ENCODE measurements at regions not wholly inside any gene's neighbourhood (a gene's known extent, or its start where the extent isn't known, plus 50 kb on each side); places are given as distances from the start of the nearest gene placed in this dataset.

GRCh38 chr3:94990952-94991705, 928.3 kb downstream of the NSUN3 start:
- DNase-seq (ENCODE audit: low read depth, low spot score) (no peak), ATAC-seq (no peak)
- Histone ChIP-seq H3K9ac (ENCODE audit: low read length) (no peak overlapping the region), H3K9me2 (ENCODE audit: insufficient read depth) (no peaks in the 10 kb centered on the region), H2AFZ (ENCODE audit: low read depth, low read length, poor library complexity, severe bottlenecking) (no peak overlapping the region), H3K4me1 (ENCODE audit: control insufficient read depth in 1 of 2, insufficient read depth in 2 of 2, low read length in 2 of 2) (no peaks in the 10 kb centered on the region), H3K27ac (ENCODE audit: low read depth, low read length) (no peak overlapping the region), H3K4me2 (ENCODE audit: low read length) (no peak overlapping the region), H3K79me2 (ENCODE audit: insufficient read depth, low read length) (no peaks in the 10 kb centered on the region), H4K20me1 (ENCODE audit: insufficient read depth) (no peaks in the 10 kb centered on the region), H3K27me3 (ENCODE audit: insufficient read depth, low read length) (no peaks in the 10 kb centered on the region), H3K4me3 (replicated peaks in 1 of 2; ENCODE audit: low read depth in 1 of 2, low read length in 2 of 2) (no peak overlapping the region), H3K36me3 (ENCODE audit: control insufficient read depth in 1 of 2, insufficient read depth in 2 of 2, low read length in 2 of 2) (no peaks in the 10 kb centered on the region), H3K9me3 (ENCODE audit: control insufficient read depth in 1 of 2, insufficient read depth in 1 of 2, low read depth in 1 of 2, low read length in 2 of 2) (peaks cover 13 to 26% of the 10 kb centered on the region in 2 experiments; a peak in 2 of 4 replicates)
- TF ChIP-seq MAX (IDR thresholded peaks at IDR 0.05) (no peak), TCF7L2 (IDR thresholded peaks at IDR 0.05; ENCODE audit: borderline replicate concordance, extremely low read depth, insufficient read depth, insufficient read length) (no peak), CBX3 (IDR thresholded peaks at IDR 0.05; ENCODE audit: low read depth) (no peak), EZH2 (IDR thresholded peaks at IDR 0.05) (no peak), SP1 (IDR thresholded peaks at IDR 0.05; ENCODE audit: low read depth) (no peak)
- RAD21 ChIA-PET (ENCODE audit: low non-redundant PET in 1 of 2, low total read pairs in 2 of 2, uncharacterized antibody in 2 of 2, unreplicated experiment in 2 of 2) = no interaction called here
- CTCF ChIA-PET = no interaction called here
- no TSS peak for BruUV-seq (replicated peaks)
- POLR2A ChIA-PET = no interaction called here
- intact Hi-C loops (cut with micrococcal nuclease) = no loop called here

- RAD21 ChIA-PET (ENCODE audit: low non-redundant PET in 1 of 2, low total read pairs in 2 of 2, uncharacterized antibody in 2 of 2, unreplicated experiment in 2 of 2) = no interaction called here
- POLR2A ChIA-PET = no interaction called here
- BruUV-seq (replicated peaks) = no TSS peak
- TF ChIP-seq ATF3 (IDR thresholded peaks at IDR 0.05) = no peak
- TF ChIP-seq SP1 (IDR thresholded peaks at IDR 0.05; ENCODE audit: low read depth) = no peak
- TF ChIP-seq CTCF (IDR thresholded peaks at IDR 0.05 in 2 of 3, conservative IDR thresholded peaks at IDR 0.05 in 1 of 3; ENCODE audit: borderline replicate concordance in 1 of 3, insufficient read depth in 1 of 3, low read depth in 2 of 3, low read length in 2 of 3) = no peak
- TF ChIP-seq ZNF274 (IDR thresholded peaks at IDR 0.05; ENCODE audit: low read depth, low read length) = no peak
- no peak for TF ChIP-seq EZH2 (IDR thresholded peaks at IDR 0.05)
- TF ChIP-seq CEBPB (IDR thresholded peaks at IDR 0.05; ENCODE audit: low read depth) = no peak
- no peak for TF ChIP-seq SIN3A (IDR thresholded peaks at IDR 0.05; ENCODE audit: low read depth)
- TF ChIP-seq ELF1 (IDR thresholded peaks at IDR 0.05; ENCODE audit: borderline replicate concordance, low read depth) = no peak
- no peak for TF ChIP-seq EGR1 (IDR thresholded peaks at IDR 0.05; ENCODE audit: low read depth)
- TF ChIP-seq JUND (IDR thresholded peaks at IDR 0.05) = no peak
- TF ChIP-seq ZFX (IDR thresholded peaks at IDR 0.05) = no peak
- TF ChIP-seq SRF (IDR thresholded peaks at IDR 0.05; ENCODE audit: low read depth) = no peak
- TF ChIP-seq REST (IDR thresholded peaks at IDR 0.05; ENCODE audit: low read depth) = no peak
These were observed 933.9 kb downstream of the NSUN3 start for GRCh38 chr3:94996743-94997142.

More at GRCh38 chr3:94996743-94997142, 933.9 kb downstream of the NSUN3 start:
- Histone ChIP-seq H2AFZ (ENCODE audit: low read depth, low read length, poor library complexity, severe bottlenecking) (no peak overlapping the region), H3K4me3 (replicated peaks in 1 of 2; ENCODE audit: low read depth in 1 of 2, low read length in 2 of 2) (no peak overlapping the region), H3K4me2 (ENCODE audit: low read length) (no peak overlapping the region), H3K27me3 (ENCODE audit: insufficient read depth, low read length) (no peaks in the 10 kb centered on the region), H3K79me2 (ENCODE audit: insufficient read depth, low read length) (no peaks in the 10 kb centered on the region), H3K9ac (ENCODE audit: low read length) (no peak overlapping the region), H3K9me3 (ENCODE audit: control insufficient read depth in 1 of 2, insufficient read depth in 1 of 2, low read depth in 1 of 2, low read length in 2 of 2) (peaks cover 6 to 9% of the 10 kb centered on the region in 2 experiments; a peak in 3 of 4 replicates), H3K27ac (ENCODE audit: low read depth, low read length) (no peak overlapping the region), H3K9me2 (ENCODE audit: insufficient read depth) (no peaks in the 10 kb centered on the region), H4K20me1 (ENCODE audit: insufficient read depth) (no peaks in the 10 kb centered on the region), H3K36me3 (ENCODE audit: control insufficient read depth in 1 of 2, insufficient read depth in 2 of 2, low read length in 2 of 2) (no peaks in the 10 kb centered on the region), H3K4me1 (ENCODE audit: control insufficient read depth in 1 of 2, insufficient read depth in 2 of 2, low read length in 2 of 2) (no peaks in the 10 kb centered on the region)
- CTCF ChIA-PET = no interaction called here
- intact Hi-C loops (cut with micrococcal nuclease) = no loop called here
- no peak for DNase-seq (ENCODE audit: low read depth, low spot score)
- no peak for ATAC-seq
